Heart left ventricle (tissue), 13 donors: ENCODE measurements at regions not wholly inside any gene's neighbourhood (a gene's known extent, or its start where the extent isn't known, plus 50 kb on each side); places are given as distances from the start of the nearest gene placed in this dataset.

Source experiments
- CTCF ChIP-seq, 12 donors: fragments of 200-600 bp; sonication (generic) in 4 of 12; IDR thresholded peaks; one replicate each; pipeline versions ENCODE4 v1.5.0 to v1.8.0; 2018 to 2022; ENCODE audit warnings: antibody characterized with exemption in 12 of 12, mild to moderate bottlenecking in 5 of 12
- POLR2A ChIP-seq, 2 donors: fragments of 450-650 bp; IDR thresholded peaks; one replicate each; pipeline ENCODE4 v1.6.1; 2017; ENCODE audit warnings: antibody characterized with exemption in 2 of 2, mild to moderate bottlenecking in 2 of 2, moderate library complexity in 2 of 2
- donor health status: ischemic (EF 13 %, LVEDD 7.1; RV severe dilation, severe dysfunction).
- donor health status: DM: no; HTN: yes; CAD: no.
- donor health status: DM: no; HTN: no; CAD: no.
- donor health status: ischemic (EF 25% LVEDD 6.9; RV normal size, moderate dysfunction).
- donor health status: ischemic (EF 25% LVEDD 5.7; RV mildly dilated, moderate dysfunction).
- donor health status: ischemic (EF 35%, LVEDD 5.7; RV mildly dilated, moderate dysfunction).
- donor health status: nonischemic (EF 11% LVEDD 7.7; RV severe dilation, severe dysfunction).
- donor health status: DM: yes; HTN: yes; CAD: no.
- donor health status: PGD.
- donor health status: ischemic (EF 29% LVEDD 5.4; RV normal size, mild dysfunction).
- donor health status: nonischemic (EF 23%, LVEDD 6.1; RV moderate dilation, normal function).

GRCh38 chr2:78397198-78397597 is 628.3 kb upstream of the REG3G start:
- no peak for TF ChIP-seq CTCF (IDR thresholded peaks at IDR 0.05)
- TF ChIP-seq POLR2A (IDR thresholded peaks at IDR 0.05): no peak
